HepG2 (cell line): ENCODE measurements at regions not wholly inside any gene's neighbourhood (a gene's known extent, or its start where the extent isn't known, plus 50 kb on each side); places are given as distances from the start of the nearest gene placed in this dataset.

Experiments
- ATAC-seq: fragments of 200-7000 bp; cut with Tn5 transposase; 3 replicates; pipeline ENCODE4 v1.9.1; 2020; ENCODE audit warnings: mild to moderate bottlenecking, moderate library complexity
- BruUV-seq: library from RNA; stranded (reverse); fragments of 400-500 nt; replicated peaks from 2 replicates; lab custom pipeline; 2021; lab: Mats Ljungman, UMichigan
- CTCF ChIA-PET: fragments of 300-600 bp; formaldehyde crosslinking; extraction: SDS; loops from one replicate; lab custom pipeline; 2021; ENCODE audit warnings: low total read pairs, inconsistent platforms, low intra/inter-chr PET ratio; lab: Yijun Ruan, JAX
- POLR2A ChIA-PET: fragments of 350-600 bp; sonication (Branson Sonifier 250); formaldehyde crosslinking; loops from one replicate; lab custom pipeline; 2020; ENCODE audit warnings: antibody characterized with exemption, inconsistent platforms; lab: Yijun Ruan, JAX
- DNase-seq: peaks from one replicate; pipeline ENCODE4 v3.0.0-alpha.2; 2015; ENCODE audit warnings: low spot score
- FAIRE-seq: peaks from 3 replicates; lab custom pipeline; 2011; peaks lifted over from hg19 to GRCh38; lab: Jason Lieb, UNC
- H2AFZ ChIP-seq: one replicate; pipeline ENCODE4 v1.6.1; 2011; ENCODE audit warnings: low read length, inconsistent platforms
- H3K27ac ChIP-seq: fragments of 300-600 bp; 3 replicates; pipeline ENCODE4 v1.8.0; 2011; ENCODE audit warnings: mixed run types, mild to moderate bottlenecking, mixed read lengths, low read length, inconsistent platforms; ENCODE audit not compliant: insufficient read depth; ENCODE audit errors: extremely low read length
- H3K27me3 ChIP-seq, 2 experiments: fragments of 200-600 bp in 1 of 2; 2 replicates in 1 of 2; 3 replicates in 1 of 2; pipeline versions ENCODE4 v1.6.0 to v1.8.0; 2011; ENCODE audit warnings: low read length in 2 of 2, mild to moderate bottlenecking in 2 of 2, moderate library complexity in 2 of 2, inconsistent platforms in 1 of 2; ENCODE audit not compliant: insufficient read depth in 2 of 2, control insufficient read depth in 1 of 2
- H3K36me3 ChIP-seq, 2 experiments: fragments of 200-600 bp in 1 of 2; replicated peaks in 1 of 2; 2 replicates in 1 of 2; 3 replicates in 1 of 2; pipeline versions ENCODE4 v1.5.1 to v1.8.0; 2011; ENCODE audit warnings: low read length in 2 of 2, inconsistent platforms in 1 of 2; ENCODE audit not compliant: insufficient read depth in 2 of 2, control insufficient read depth in 1 of 2
- H3K4me1 ChIP-seq: 2 replicates; pipeline ENCODE4 v1.5.1; 2012; ENCODE audit warnings: low read length, inconsistent platforms; ENCODE audit not compliant: insufficient read depth
- H3K4me2 ChIP-seq: 2 replicates; pipeline ENCODE4 v1.6.0; 2011; ENCODE audit warnings: low read depth, low read length, inconsistent platforms
- H3K4me3 ChIP-seq, 3 experiments: fragments of 200-600 bp in 1 of 3; sonication (generic), shearing (Covaris generic) in 1 of 3; replicated peaks in 1 of 3; 2 replicates each; pipeline ENCODE4 v1.5.1; 2011 to 2016; ENCODE audit warnings: low read length in 3 of 3, inconsistent platforms in 2 of 3, low read depth in 2 of 3, mild to moderate bottlenecking in 2 of 3, control low read depth in 1 of 3, mixed read lengths in 1 of 3; ENCODE audit not compliant: insufficient read depth in 1 of 3
- H3K79me2 ChIP-seq: one replicate; pipeline ENCODE4 v1.6.1; 2011; ENCODE audit warnings: low read length, inconsistent platforms; ENCODE audit not compliant: insufficient read depth
- H3K9ac ChIP-seq: 2 replicates; pipeline ENCODE4 v1.6.0; 2011; ENCODE audit warnings: mild to moderate bottlenecking, low read depth, low read length, inconsistent platforms; ENCODE audit not compliant: insufficient read depth
- H3K9me3 ChIP-seq: 2 replicates; pipeline ENCODE4 v1.5.1; 2012; ENCODE audit warnings: mild to moderate bottlenecking, low read length
- H4K20me1 ChIP-seq: 2 replicates; pipeline ENCODE4 v1.6.0; 2011; ENCODE audit warnings: inconsistent platforms, mild to moderate bottlenecking, low read length, moderate library complexity; ENCODE audit not compliant: insufficient read depth
- ARNT ChIP-seq: fragments of 450-650 bp; IDR thresholded peaks from 2 replicates; pipeline ENCODE4 v1.6.1; 2017
- ATF1 ChIP-seq: IDR thresholded peaks from 2 replicates; pipeline ENCODE4 v1.6.1; 2016; ENCODE audit warnings: mild to moderate bottlenecking, control low read depth
- HNRNPH1 ChIP-seq: fragments of 200-400 bp; formaldehyde crosslinking; optimal IDR thresholded peaks from 2 replicates; pipeline ENCODE3; 2017; ENCODE audit warnings: mild to moderate bottlenecking, low read depth, low read length
- SP1 ChIP-seq, 2 experiments: fragments of 450-650 bp in 1 of 2; sonication (generic) in 1 of 2; formaldehyde crosslinking in 1 of 2; IDR thresholded peaks; 2 replicates each; pipeline versions ENCODE4 v1.4.0 to v1.6.1; 2016 to 2020; ENCODE audit warnings: missing genetic modification reagents in 1 of 2
- TOPORS ChIP-seq: sonication (generic); formaldehyde crosslinking; IDR thresholded peaks from 2 replicates; pipeline ENCODE4 v1.8.0; 2023; ENCODE audit warnings: mild to moderate bottlenecking, missing genetic modification reagents
- ZNF777 ChIP-seq: sonication (generic); formaldehyde crosslinking; IDR thresholded peaks from 2 replicates; pipeline ENCODE4 v1.4.0; 2020; ENCODE audit warnings: missing genetic modification reagents
- WGBS: methylation state at CpG from one replicate; pipeline ENCODE4 v1.1.6; 2017; ENCODE audit warnings: low lambda C conversion rate; 5-methylcytosine and 5-hydroxymethylcytosine counted together
- in situ Hi-C: cut with HindIII; loops from 2 replicates; pipeline ENCODE4 v1.10.0; 2017; ENCODE audit warnings: low pct_unique_long_range_greater_than_20kb; ENCODE audit not compliant: extremely low pct_ligation_motif_present
- intact Hi-C: fragments of 100-400 bp; cut with micrococcal nuclease; formaldehyde crosslinking; loops from one replicate; pipeline ENCODE4 v1.10.0; 2022; ENCODE audit not compliant: unreplicated experiment
- TF ChIP-seq, protein P1 (sequence below): IDR thresholded peaks from 2 replicates; pipeline ENCODE4 v1.6.1; 2016; ENCODE audit warnings: low read depth, missing genetic modification reagents, missing compliant biosample characterization
- TF ChIP-seq, protein P2 (sequence below): sonication (generic); formaldehyde crosslinking; IDR thresholded peaks from 2 replicates; pipeline ENCODE4 v1.5.0; 2020; ENCODE audit warnings: mild to moderate bottlenecking, missing genetic modification reagents, borderline replicate concordance
- TF ChIP-seq, protein P3 (sequence below): sonication (generic); formaldehyde crosslinking; IDR thresholded peaks from 2 replicates; pipeline ENCODE4 v1.5.0; 2020; ENCODE audit warnings: mild to moderate bottlenecking, missing genetic modification reagents, moderate library complexity

GRCh38 chr14:71590131-71590530 is 342.1 kb upstream of the RGS6 start:
- Histone ChIP-seq H2AFZ (no peak overlapping the region), H3K4me2 (no peak overlapping the region), H3K27me3 (no peaks in the 10 kb centered on the region), H3K4me3 (no peak overlapping the region), H4K20me1 (no peaks in the 10 kb centered on the region), H3K36me3 (0 out of 5 replicates have a peak, but pooled peaks cover 0 to 7% of the 10 kb centered on the region in 2 experiments), H3K9me3 (no peaks in the 10 kb centered on the region), H3K4me1 (peaks cover 13% of the 10 kb centered on the region), H3K27ac (no peak overlapping the region), H3K79me2 (no peaks in the 10 kb centered on the region), H3K9ac (no peak overlapping the region)
- ChIA-PET POLR2A (no interaction called here), CTCF (no interaction called here)
- DNase-seq (no peak), ATAC-seq (no peak), FAIRE-seq (no peak)
- in situ Hi-C loops: no loop called here
- BruUV-seq: no TSS peak
- intact Hi-C loops: no loop called here
- WGBS: 96% methylated on average over 5 of the region's 5 CpGs
- no peak for TF ChIP-seq SP1 (IDR thresholded peaks at IDR 0.05)
- no peak for TF ChIP-seq SP1 (CRISPR knock-in tag; IDR thresholded peaks at IDR 0.05)
- no peak for TF ChIP-seq HNRNPH1
- TF ChIP-seq, protein P1, sequence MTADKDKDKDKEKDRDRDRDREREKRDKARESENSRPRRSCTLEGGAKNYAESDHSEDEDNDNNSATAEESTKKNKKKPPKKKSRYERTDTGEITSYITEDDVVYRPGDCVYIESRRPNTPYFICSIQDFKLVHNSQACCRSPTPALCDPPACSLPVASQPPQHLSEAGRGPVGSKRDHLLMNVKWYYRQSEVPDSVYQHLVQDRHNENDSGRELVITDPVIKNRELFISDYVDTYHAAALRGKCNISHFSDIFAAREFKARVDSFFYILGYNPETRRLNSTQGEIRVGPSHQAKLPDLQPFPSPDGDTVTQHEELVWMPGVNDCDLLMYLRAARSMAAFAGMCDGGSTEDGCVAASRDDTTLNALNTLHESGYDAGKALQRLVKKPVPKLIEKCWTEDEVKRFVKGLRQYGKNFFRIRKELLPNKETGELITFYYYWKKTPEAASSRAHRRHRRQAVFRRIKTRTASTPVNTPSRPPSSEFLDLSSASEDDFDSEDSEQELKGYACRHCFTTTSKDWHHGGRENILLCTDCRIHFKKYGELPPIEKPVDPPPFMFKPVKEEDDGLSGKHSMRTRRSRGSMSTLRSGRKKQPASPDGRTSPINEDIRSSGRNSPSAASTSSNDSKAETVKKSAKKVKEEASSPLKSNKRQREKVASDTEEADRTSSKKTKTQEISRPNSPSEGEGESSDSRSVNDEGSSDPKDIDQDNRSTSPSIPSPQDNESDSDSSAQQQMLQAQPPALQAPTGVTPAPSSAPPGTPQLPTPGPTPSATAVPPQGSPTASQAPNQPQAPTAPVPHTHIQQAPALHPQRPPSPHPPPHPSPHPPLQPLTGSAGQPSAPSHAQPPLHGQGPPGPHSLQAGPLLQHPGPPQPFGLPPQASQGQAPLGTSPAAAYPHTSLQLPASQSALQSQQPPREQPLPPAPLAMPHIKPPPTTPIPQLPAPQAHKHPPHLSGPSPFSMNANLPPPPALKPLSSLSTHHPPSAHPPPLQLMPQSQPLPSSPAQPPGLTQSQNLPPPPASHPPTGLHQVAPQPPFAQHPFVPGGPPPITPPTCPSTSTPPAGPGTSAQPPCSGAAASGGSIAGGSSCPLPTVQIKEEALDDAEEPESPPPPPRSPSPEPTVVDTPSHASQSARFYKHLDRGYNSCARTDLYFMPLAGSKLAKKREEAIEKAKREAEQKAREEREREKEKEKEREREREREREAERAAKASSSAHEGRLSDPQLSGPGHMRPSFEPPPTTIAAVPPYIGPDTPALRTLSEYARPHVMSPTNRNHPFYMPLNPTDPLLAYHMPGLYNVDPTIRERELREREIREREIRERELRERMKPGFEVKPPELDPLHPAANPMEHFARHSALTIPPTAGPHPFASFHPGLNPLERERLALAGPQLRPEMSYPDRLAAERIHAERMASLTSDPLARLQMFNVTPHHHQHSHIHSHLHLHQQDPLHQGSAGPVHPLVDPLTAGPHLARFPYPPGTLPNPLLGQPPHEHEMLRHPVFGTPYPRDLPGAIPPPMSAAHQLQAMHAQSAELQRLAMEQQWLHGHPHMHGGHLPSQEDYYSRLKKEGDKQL (CRISPR knock-in tag): no peak
- no peak for TF ChIP-seq TOPORS (CRISPR knock-in tag)
- TF ChIP-seq ZNF777 (CRISPR knock-in tag): no peak
- TF ChIP-seq, protein P2, sequence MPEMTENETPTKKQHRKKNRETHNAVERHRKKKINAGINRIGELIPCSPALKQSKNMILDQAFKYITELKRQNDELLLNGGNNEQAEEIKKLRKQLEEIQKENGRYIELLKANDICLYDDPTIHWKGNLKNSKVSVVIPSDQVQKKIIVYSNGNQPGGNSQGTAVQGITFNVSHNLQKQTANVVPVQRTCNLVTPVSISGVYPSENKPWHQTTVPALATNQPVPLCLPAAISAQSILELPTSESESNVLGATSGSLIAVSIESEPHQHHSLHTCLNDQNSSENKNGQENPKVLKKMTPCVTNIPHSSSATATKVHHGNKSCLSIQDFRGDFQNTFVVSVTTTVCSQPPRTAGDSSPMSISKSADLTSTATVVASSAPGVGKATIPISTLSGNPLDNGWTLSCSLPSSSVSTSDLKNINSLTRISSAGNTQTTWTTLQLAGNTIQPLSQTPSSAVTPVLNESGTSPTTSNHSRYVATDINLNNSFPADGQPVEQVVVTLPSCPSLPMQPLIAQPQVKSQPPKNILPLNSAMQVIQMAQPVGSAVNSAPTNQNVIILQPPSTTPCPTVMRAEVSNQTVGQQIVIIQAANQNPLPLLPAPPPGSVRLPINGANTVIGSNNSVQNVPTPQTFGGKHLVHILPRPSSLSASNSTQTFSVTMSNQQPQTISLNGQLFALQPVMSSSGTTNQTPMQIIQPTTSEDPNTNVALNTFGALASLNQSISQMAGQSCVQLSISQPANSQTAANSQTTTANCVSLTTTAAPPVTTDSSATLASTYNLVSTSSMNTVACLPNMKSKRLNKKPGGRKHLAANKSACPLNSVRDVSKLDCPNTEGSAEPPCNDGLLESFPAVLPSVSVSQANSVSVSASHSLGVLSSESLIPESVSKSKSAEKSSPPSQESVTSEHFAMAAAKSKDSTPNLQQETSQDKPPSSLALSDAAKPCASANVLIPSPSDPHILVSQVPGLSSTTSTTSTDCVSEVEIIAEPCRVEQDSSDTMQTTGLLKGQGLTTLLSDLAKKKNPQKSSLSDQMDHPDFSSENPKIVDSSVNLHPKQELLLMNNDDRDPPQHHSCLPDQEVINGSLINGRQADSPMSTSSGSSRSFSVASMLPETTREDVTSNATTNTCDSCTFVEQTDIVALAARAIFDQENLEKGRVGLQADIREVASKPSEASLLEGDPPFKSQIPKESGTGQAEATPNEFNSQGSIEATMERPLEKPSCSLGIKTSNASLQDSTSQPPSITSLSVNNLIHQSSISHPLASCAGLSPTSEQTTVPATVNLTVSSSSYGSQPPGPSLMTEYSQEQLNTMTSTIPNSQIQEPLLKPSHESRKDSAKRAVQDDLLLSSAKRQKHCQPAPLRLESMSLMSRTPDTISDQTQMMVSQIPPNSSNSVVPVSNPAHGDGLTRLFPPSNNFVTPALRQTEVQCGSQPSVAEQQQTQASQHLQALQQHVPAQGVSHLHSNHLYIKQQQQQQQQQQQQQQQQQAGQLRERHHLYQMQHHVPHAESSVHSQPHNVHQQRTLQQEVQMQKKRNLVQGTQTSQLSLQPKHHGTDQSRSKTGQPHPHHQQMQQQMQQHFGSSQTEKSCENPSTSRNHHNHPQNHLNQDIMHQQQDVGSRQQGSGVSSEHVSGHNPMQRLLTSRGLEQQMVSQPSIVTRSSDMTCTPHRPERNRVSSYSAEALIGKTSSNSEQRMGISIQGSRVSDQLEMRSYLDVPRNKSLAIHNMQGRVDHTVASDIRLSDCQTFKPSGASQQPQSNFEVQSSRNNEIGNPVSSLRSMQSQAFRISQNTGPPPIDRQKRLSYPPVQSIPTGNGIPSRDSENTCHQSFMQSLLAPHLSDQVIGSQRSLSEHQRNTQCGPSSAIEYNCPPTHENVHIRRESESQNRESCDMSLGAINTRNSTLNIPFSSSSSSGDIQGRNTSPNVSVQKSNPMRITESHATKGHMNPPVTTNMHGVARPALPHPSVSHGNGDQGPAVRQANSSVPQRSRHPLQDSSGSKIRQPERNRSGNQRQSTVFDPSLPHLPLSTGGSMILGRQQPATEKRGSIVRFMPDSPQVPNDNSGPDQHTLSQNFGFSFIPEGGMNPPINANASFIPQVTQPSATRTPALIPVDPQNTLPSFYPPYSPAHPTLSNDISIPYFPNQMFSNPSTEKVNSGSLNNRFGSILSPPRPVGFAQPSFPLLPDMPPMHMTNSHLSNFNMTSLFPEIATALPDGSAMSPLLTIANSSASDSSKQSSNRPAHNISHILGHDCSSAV: no peak
- TF ChIP-seq ATF1 (CRISPR knock-in tag): no peak
- TF ChIP-seq, protein P3, sequence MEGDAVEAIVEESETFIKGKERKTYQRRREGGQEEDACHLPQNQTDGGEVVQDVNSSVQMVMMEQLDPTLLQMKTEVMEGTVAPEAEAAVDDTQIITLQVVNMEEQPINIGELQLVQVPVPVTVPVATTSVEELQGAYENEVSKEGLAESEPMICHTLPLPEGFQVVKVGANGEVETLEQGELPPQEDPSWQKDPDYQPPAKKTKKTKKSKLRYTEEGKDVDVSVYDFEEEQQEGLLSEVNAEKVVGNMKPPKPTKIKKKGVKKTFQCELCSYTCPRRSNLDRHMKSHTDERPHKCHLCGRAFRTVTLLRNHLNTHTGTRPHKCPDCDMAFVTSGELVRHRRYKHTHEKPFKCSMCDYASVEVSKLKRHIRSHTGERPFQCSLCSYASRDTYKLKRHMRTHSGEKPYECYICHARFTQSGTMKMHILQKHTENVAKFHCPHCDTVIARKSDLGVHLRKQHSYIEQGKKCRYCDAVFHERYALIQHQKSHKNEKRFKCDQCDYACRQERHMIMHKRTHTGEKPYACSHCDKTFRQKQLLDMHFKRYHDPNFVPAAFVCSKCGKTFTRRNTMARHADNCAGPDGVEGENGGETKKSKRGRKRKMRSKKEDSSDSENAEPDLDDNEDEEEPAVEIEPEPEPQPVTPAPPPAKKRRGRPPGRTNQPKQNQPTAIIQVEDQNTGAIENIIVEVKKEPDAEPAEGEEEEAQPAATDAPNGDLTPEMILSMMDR (CRISPR knock-in tag): no peak
- no peak for TF ChIP-seq ARNT
